DMS53 treated with DMSO at 0.1 percent for 48 hours (cell line): ENCODE measurements at regions not wholly inside any gene's neighbourhood (a gene's known extent, or its start where the extent isn't known, plus 50 kb on each side); places are given as distances from the start of the nearest gene placed in this dataset.
A peak's percentile ranks its signal among the peaks of the same experiment; 100 is the strongest.

Source experiments
- DNase-seq: peaks from one replicate; lab custom pipeline; 2025; ENCODE audit not compliant: unreplicated experiment; lab: John Stamatoyannopoulos, UW

DNA sequence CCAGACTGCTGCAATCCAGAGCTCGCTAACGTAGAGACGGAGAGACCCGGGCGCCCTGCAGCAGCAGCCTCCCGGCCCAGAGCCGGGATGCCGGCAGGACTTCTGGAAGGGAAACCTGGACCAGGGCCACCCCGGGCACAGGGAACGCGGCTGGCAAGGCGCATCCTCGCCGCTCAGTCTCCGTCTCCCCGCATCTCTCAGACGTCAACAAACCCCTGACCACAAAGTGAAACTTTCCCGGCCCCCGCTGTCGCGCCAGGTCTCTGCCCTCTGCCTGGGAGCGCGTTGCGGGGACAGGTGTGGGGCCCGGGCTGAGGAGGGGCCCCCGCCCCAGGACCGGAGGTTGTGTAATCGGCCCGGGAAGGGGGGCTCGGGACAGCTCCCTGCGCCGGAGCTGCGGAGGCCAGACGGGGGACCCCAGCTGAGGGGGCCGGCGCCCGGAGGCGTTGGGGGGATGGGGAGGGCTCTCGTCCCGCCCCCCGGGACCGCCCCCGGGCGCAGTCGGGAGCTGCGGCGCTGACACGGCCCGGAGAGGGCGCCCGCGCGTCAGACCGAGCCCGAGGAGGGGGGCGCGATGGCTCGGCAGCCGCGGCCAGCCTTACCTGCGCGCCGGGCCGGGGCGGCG, 116.6 kb upstream of the HIVEP3 start:
- DNase-seq, result peak; percentile 75

DNA sequence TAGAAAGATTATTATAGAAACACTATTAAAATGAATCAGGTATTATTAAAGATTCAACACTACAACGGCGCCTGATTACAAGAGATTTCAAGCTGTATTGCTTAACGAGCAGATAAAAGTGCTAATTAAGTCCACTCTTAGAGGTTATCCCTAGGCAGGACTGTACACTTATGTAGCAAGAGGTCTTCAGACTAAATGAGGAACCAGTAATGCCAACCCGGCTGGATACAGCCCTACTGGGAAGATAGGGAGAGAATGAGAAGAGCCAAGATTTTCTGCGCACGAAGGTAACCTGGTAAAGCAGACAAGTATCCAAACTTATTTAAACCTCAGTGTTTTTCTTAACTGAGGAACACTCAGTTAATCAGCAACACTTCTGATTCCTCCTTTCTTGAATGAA, 115.7 kb upstream of the HIVEP3 start:
- DNase-seq, result no peak

DNA sequence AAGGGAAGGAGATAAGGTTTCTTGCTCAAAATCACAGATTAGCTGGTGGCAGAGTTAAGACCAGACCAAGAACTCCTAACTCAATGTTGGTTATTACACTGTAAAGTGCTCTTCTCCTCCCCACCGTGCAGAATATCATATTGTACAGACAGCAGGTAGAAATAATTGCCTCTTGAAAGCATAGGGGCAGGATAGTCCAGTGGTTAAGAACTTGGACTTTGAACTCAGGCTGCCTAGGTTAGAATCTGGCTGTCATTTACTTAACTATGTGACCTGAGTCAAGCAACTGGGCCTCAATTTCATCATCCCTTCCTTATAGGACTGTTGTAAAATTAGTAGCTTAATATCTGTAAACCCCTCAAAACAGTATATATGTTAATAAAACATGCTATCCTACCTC, 114.9 kb upstream of the HIVEP3 start:
- DNase-seq, result peak; percentile 18

DNA sequence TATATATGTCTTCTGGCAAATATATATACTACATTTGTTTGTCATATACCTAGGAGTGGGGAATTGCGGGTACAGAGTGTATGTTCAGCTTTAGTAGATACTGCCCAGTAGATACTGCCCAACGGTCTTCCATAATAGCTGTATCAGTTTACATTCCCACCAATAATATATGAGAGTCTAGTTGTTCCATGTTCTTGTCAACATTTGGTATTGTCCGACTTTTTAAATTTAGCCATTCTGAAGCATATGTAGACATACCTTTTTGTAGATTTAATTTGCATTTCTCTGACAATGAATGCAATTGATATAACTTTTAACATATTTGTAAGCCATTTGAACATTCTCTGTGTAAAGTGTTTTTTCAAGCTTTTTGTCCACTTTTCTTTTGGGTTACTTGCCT, 99.0 kb upstream of the HIVEP3 start:
- DNase-seq, result no peak

DNA sequence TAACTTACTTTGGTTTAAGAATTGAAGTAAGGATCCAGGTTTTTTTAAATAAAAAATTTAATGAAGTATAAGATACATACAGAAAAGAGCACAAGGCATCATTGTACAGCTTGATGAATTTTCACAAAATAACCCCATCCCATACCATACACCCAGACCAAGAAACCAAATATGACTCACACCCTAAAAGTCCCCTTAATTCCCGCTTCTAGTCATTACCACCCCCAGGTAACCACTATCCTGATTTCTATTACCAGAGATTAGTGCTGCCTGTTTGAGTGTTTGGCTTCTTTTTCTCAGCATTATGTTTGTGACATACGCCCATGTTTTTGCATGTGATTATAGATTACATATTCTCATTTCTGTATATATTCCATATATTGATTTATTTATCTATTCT, 98.5 kb upstream of the HIVEP3 start:
- no peak for DNase-seq

DNA sequence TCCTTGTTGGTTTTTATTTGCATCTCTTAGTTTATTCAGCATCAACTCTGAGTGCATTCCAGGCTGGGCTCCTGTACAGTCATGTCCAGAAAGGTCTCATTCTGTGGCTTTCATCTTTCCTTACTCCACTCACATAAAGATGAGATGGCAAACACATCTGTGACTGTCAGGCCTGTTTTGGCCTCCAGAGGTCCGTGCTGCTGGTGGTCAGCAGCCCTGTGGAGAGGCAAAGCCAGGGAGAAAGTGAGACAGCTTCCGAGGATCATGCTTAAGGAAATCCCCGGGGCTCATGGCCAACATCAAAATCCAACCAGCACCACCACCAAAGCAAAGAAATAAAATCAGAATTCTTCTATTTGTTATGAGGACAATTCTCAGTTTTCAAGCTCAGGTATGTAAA, 96.1 kb upstream of the HIVEP3 start:
- DNase-seq, result no peak

DNA sequence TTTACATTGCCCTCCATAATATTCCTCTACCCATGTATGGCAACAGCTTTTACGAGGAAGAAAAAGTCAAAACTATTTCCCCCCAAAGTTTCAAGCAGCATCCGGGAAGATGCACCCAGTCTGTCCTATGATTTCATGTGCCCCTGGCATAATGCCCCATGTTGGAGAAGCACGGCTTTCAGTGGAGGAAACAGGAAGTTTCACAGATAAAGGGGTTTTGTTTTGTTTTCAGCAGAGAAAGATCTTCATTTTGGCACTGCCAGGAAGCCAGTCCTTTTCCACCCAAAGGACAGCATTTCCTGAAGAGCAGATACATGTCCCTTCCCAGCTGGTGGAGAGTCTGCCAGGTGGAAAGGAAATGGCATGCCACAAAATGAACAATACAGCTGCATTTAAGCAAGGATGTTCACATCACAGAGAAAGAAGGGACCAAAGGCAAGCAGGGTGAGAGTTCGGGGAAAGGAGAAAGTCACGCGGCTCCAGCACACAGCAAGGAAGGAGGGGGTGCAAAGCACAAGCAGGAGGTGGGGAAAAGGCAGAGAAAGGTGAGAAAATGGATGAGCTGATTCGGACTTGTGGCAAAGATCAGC, 95.3 kb upstream of the HIVEP3 start:
- no peak for DNase-seq

DNA sequence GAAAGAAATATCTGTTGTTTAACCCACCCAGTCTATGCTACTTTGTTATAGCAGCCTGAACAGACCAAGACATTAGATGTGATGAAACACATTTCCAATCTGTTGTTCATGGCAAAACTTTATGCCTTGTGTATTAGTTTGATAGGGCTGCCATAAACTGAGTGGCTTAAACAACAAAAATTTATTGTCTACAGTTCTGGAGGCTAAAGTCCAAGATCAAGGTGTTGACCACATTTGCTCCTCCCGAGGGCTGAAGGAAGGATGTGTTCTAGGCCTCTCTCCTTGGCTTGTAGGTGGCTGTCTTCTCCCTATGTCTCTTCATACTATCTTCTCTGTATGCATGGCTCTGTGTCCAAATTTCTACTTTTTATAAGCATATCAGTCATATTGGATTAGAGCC, 94.1 kb upstream of the HIVEP3 start:
- no peak for DNase-seq

DNA sequence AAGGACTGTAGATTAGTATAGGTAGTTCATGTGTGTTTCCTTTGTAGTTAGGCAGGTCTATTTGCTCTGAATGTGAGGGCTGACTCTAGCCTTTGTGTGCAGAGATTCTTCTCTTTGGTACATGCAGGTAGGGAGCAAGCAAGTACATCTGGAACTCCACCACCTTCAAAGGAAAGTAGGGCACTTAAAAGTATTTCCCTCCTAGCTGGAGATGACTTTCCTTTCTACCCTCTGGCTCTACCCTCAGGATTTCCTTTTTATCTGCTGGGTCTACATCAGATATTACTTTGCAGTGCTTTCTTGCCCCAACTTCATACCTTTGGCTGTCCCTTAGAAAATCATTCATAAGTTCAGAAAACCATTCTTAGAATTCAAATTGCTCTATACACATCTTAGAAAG, 91.7 kb upstream of the HIVEP3 start:
- no peak for DNase-seq

DNA sequence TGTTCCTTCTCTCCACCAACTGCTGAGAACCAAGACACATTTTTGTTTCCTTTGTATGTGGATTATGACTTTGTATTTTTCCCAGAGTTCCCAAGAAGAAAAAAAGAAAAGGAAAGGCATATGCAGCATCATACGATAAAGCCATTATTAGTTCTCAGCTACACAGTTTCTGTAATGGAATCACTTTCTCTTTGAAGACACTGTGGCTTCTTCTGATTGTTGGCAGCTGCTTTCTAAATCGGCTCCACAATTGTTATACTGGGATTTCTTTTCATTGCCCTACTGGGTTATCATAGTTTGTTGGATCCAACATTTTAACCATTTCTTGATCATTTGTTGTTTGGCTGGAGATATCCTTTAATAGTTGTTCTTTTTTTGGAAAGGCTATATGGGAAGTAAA, 89.5 kb upstream of the HIVEP3 start:
- no peak for DNase-seq

DNA sequence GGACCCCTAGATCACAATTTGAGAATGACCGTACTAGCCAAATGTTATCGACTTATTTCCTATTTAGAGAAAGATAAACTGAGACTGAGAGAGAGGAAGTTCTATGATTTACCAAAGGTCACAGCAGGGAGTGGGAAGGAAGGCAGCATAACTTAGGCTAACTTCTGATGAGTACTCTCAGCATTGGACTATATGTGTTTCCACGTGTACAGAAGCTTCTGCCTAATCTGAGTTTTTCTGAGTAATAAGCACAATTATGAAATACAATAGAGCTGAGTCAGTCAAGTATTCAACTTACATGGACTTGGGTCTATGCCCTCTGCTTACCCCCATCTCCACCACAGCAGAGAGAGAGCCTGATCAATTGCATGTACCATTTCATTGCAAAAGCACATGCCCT, 88.1 kb upstream of the HIVEP3 start:
- DNase-seq, result no peak

DNA sequence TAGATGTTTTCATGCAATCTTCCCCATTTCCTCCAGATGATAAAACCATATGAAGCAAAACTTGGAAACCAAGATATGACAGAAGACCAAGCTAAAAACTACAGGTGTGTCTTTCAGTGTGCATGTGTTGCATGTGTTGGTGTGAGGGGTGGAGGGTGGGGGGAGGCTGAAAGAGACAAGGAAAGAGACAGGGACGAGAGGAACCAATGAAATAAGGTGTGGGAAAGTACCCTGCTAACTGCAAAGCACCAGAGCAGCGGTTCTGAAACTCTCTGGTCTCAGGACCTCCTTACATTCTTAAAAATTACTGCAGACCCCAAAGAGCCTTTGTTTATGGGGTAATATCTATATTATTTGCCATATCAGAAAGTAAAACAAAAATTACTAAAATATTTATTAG, 87.4 kb upstream of the HIVEP3 start:
- DNase-seq, result no peak

DNA sequence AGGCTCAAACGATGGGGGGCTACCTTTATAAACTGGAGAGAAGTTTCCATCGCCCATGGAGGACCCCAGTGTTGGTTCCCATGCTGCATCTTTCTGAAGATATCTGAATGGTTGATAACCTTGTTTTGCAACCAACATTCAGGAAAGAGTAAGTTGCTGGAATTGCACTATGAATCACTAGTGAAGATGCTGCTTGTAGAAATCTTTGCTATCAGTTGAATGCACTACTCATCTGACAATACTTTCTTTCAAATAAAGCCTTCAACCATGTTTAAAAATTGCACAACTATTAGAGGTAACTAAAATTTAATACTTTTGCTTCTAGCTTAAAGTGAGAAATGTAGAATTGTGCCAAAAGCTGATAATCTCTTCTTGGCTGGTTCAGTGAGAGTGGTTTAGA, 86.8 kb upstream of the HIVEP3 start:
- no peak for DNase-seq

DNA sequence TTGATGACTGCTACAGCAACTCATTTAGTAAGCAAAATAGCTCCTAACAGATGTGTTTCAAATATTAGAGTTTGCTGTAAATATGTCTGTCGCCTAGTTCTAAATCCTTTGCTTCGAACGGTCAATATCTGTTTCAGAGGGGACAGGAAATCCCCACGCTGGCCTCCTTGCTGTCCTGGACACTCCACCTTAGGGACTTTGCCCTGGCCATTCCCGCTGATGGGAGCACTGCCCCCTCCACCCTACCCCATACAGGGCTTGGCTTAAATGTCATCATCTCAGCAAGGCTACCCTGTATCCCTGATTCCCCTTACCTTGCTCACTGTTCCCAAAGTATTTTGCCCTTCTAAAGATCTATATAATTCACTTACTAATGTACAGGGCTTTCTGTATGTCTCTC, 86.1 kb upstream of the HIVEP3 start:
- no peak for DNase-seq

DNA sequence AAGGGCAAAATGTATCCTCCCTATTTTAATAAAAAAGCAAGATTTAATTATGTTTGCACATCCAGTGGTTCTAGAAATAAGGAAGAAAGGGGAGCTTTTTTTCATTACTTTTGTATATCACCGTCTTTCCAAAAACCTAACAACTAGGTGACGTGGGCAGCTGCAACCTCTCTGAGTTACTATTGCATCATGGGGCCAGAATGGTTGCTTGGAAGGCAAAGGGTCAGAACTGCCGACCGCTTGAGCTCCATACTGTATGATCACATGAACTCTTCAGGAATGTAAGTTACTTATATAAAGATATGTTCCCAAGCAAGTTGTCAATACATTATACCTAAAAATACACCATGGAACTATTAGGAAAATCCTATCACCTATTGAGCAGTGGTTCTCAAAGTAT, 85.6 kb upstream of the HIVEP3 start:
- DNase-seq, result no peak

DNA sequence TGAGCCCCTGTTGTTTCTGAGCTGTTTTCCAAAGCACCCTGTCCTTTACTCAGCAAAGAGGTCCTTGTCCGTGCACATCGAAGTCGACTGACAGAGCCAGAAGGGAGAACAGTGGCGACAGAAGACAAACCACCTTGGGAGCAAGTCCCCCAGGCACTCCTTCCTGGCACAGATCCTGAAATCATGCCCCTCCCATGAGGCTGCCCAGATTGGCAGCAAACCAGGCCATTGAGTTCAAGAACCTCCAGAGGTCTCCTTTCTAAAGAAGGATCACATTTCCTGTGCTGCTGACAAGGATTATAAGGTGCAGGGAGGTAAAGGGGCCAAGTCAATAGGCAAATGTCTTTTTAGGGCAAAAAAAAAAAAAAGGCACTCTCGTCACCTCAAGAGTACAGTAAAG, 84.7 kb upstream of the HIVEP3 start:
- DNase-seq, result no peak

DNA sequence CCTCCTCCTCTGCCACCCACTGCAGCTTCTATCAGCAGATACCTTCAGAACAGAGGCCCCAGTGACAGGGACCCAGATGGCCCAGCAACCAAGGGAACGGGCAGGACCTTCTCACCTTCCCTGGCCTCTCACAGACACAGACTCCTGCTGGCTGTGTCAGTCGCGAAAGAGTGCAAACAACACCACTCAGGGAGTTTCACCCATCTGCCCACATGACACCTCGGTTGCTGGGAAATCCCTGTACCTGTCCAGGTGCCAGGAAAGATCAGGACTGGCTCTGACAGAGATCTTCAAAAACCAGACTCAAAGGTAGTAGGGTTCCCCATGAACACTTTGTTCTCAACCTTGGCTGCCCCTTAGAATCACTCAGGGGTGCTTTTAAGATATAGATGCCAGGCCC, 83.5 kb upstream of the HIVEP3 start:
- DNase-seq, result peak; percentile 61

DNA sequence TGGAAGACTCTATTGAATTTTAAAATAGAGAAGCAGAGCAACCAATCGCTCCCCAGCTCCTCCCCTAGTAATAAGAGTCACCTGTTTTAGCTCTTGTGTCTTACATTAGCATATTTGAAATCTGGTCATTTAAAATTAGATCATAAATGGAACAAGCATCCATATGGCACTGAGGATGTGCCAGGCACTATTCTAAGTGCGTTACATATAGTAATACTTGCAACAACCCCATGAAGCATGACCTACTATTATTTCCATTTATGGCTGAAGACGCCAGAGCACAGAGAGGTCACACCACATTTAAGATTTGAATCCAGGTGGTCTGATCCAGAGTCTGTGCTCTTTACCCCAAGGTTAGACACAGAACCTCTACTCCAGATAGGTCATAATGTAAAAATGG, 82.0 kb upstream of the HIVEP3 start:
- DNase-seq, result no peak

DNA sequence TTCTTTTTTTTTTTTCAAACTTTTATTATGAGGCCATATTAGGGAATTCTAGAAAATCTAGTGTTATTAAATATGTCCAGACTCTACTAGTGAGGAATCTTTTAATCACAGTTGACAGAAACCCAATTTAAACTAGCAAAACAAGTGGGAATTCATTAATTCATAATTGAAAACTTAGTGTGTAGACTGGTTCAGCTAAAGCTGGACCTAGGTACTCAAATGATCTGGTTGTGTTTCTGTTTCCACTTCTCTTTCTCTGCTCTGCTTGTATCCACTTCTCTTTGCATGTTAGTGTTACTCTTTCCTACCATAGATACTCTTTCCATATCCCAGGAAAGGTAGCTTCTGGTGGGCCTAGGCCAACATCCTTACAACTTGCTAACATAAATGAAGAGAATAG, 81.2 kb upstream of the HIVEP3 start:
- DNase-seq, result no peak

DNA sequence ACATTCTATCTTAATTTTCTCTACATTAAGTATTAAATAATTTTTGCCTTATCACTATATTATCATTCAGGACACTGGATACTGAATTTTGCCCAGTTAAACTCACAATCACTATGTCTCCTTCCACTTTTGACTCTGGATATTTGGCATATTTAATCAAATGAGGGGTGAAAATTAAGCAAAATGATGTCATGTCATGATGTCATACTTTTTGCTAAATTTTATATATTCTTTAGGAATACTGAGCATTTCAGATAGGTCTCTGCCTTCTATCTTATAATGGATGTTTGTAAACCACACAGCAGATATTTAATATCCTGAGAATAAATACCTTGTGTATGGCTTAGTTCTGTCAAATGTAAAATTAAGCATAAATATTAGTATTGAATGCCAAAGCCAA, 79.5 kb upstream of the HIVEP3 start:
- no peak for DNase-seq

DNA sequence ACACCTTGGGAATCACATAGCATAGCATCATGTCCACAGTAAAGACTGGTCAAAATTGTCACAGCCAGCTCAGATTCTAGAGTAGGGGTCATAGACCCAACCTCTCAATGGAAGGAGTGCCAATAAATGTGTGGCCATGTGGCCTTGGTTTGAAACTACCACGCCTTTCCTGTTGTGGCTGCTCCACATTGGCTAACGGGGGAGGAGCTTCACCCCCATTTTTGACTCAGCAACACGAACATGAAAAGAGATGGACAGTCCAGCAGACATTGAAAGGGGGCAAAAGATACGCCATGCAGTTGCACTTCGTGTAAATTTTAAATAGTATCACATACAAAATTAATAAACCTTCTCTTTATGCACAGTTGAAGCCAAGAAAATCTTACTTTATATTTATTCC, 78.4 kb upstream of the HIVEP3 start:
- DNase-seq, result no peak

DNA sequence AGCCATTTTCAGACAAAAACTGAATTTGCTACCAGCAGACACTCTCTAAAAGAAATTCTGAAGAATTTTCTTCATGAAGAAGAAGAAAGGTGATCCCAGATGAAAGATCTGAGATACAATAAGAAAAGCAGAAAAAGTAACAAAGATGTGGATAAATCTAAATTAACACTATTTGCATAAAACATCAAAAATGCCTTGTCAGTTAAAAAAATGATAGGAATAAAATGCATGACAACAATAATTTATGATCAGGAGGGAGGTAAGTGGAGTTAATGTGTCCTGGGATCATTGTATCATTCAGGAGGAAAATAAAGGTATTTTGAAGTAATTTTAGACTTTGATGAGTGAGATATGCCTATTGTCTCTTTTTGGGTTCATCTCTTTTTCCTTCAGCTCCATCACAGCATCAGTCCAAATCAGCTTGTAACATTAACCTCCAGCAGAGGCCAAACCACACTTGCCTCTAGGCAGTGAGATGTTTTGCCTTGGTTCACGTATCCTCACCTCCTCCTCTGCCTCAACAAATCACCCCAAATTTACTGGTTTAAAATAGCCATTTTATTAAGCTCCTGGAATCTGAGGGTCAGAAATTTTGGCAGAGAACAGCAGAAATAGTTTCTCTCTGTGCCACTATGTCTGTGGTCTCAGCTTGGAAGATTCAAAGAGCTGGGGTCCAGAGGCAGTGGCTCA, 76.9 kb upstream of the HIVEP3 start:
- DNase-seq, result no peak
